ENCODE measurements at regions not wholly inside any gene's neighbourhood (a gene's known extent, or its start where the extent isn't known, plus 50 kb on each side); places are given as distances from the start of the nearest gene placed in this dataset.
"Not testable (repeated sequence)": the region's sequence is repeated elsewhere in the genome, so short reads cannot be mapped to it uniquely, and the experiment has no call there.

- no peak for DNase-seq (ENCODE audit: low spot score in 2 of 2)
- in situ Hi-C loops (cut with MboI; ENCODE audit: low sequenced_read_pairs), result no loop called here
- Histone ChIP-seq H3K9me3 (no peaks in the 10 kb centered on the region), H3K4me3 (no peak overlapping the region), H3K27me3 (ENCODE audit: low read depth) (no peaks in the 10 kb centered on the region), H3K4me1 (no peaks in the 10 kb centered on the region), H3K36me3 (replicated peaks) (no peaks in the 10 kb centered on the region)
Observed at GRCh38 chr17:20733923-20734322, 154.4 kb downstream of the CDRT15L2 start.

GRCh38 chr17:20735796-20736195, 156.3 kb downstream of the CDRT15L2 start:
- Histone ChIP-seq H3K9me3 (no peaks in the 10 kb centered on the region), H3K4me3 (no peak overlapping the region), H3K4me1 (no peaks in the 10 kb centered on the region), H3K27me3 (ENCODE audit: low read depth) (peaks cover 4% of the 10 kb centered on the region), H3K36me3 (replicated peaks) (no peaks in the 10 kb centered on the region)
- in situ Hi-C loops (cut with MboI; ENCODE audit: low sequenced_read_pairs), result no loop called here
- DNase-seq (ENCODE audit: low spot score in 2 of 2), result no peak

GRCh38 chr17:20737636-20738035, 158.1 kb downstream of the CDRT15L2 start:
- H3K36me3 ChIP-seq (replicated peaks); H3K4me3 ChIP-seq; H3K9me3 ChIP-seq; DNase-seq (ENCODE audit: low spot score in 2 of 2); H3K4me1 ChIP-seq; in situ Hi-C loops (cut with MboI; ENCODE audit: low sequenced_read_pairs): not testable (repeated sequence)
- peaks cover 11% of the 10 kb centered on the region for H3K27me3 ChIP-seq (ENCODE audit: low read depth)

GRCh38 chr17:20771104-20771503, 191.6 kb downstream of the CDRT15L2 start:
- Histone ChIP-seq H3K27me3 (ENCODE audit: low read depth) (no peaks in the 10 kb centered on the region), H3K4me3 (no peak overlapping the region), H3K36me3 (replicated peaks) (no peaks in the 10 kb centered on the region), H3K4me1 (no peaks in the 10 kb centered on the region), H3K9me3 (no peaks in the 10 kb centered on the region)
- no peak for DNase-seq (ENCODE audit: low spot score in 2 of 2)
- in situ Hi-C loops (cut with MboI; ENCODE audit: low sequenced_read_pairs), result no loop called here

GRCh38 chr17:20774472-20775135, 195.1 kb downstream of the CDRT15L2 start:
- in situ Hi-C loops (cut with MboI; ENCODE audit: low sequenced_read_pairs), result loop anchor here (5.0 kb wide), 1 partner anchor 53 kb away; no protein-coding TSS in a partner anchor
- Histone ChIP-seq H3K9me3 (no peaks in the 10 kb centered on the region), H3K36me3 (replicated peaks) (no peaks in the 10 kb centered on the region), H3K4me3 (no peak overlapping the region), H3K27me3 (ENCODE audit: low read depth) (no peaks in the 10 kb centered on the region), H3K4me1 (no peaks in the 10 kb centered on the region)
- no peak for DNase-seq (ENCODE audit: low spot score in 2 of 2)

- in situ Hi-C loops (cut with MboI; ENCODE audit: low sequenced_read_pairs), result loop anchor here (5.0 kb wide), 1 partner anchor 52 kb away; no protein-coding TSS in a partner anchor
- Histone ChIP-seq H3K4me1 (no peaks in the 10 kb centered on the region), H3K9me3 (no peaks in the 10 kb centered on the region), H3K27me3 (ENCODE audit: low read depth) (no peaks in the 10 kb centered on the region), H3K36me3 (replicated peaks) (no peaks in the 10 kb centered on the region), H3K4me3 (no peak overlapping the region)
- no peak for DNase-seq (ENCODE audit: low spot score in 2 of 2)
Observed at GRCh38 chr17:20775331-20775730, 195.8 kb downstream of the CDRT15L2 start.

- Histone ChIP-seq H3K27me3 (ENCODE audit: low read depth) (no peaks in the 10 kb centered on the region), H3K4me3 (no peak overlapping the region), H3K36me3 (replicated peaks) (no peaks in the 10 kb centered on the region), H3K9me3 (no peaks in the 10 kb centered on the region), H3K4me1 (no peaks in the 10 kb centered on the region)
- in situ Hi-C loops (cut with MboI; ENCODE audit: low sequenced_read_pairs), result loop anchor here (5.0 kb wide), 1 partner anchor 48 kb away; no protein-coding TSS in a partner anchor
- no peak for DNase-seq (ENCODE audit: low spot score in 2 of 2)
Observed at GRCh38 chr17:20779521-20779920, 200.0 kb downstream of the CDRT15L2 start.

- H3K4me3 ChIP-seq, result no peak overlapping the region
- no peaks in the 10 kb centered on the region for H3K36me3 ChIP-seq (replicated peaks)
- H3K4me1 ChIP-seq, result no peaks in the 10 kb centered on the region
- DNase-seq (ENCODE audit: low spot score in 2 of 2), result no peak
- no peaks in the 10 kb centered on the region for H3K9me3 ChIP-seq
- no peaks in the 10 kb centered on the region for H3K27me3 ChIP-seq (ENCODE audit: low read depth)
- in situ Hi-C loops (cut with MboI; ENCODE audit: low sequenced_read_pairs), result no loop called here
Observed at GRCh38 chr17:20781260-20781659, 201.7 kb downstream of the CDRT15L2 start.

GRCh38 chr17:20781869-20782268, 202.3 kb downstream of the CDRT15L2 start:
- DNase-seq (ENCODE audit: low spot score in 2 of 2); H3K4me3 ChIP-seq; H3K36me3 ChIP-seq (replicated peaks); H3K4me1 ChIP-seq; in situ Hi-C loops (cut with MboI; ENCODE audit: low sequenced_read_pairs); H3K9me3 ChIP-seq; H3K27me3 ChIP-seq (ENCODE audit: low read depth): not testable (repeated sequence)

GRCh38 chr17:20783091-20783490, 203.6 kb downstream of the CDRT15L2 start:
- no peak for DNase-seq (ENCODE audit: low spot score in 2 of 2)
- Histone ChIP-seq H3K27me3 (ENCODE audit: low read depth) (no peaks in the 10 kb centered on the region), H3K9me3 (no peaks in the 10 kb centered on the region), H3K36me3 (replicated peaks) (no peaks in the 10 kb centered on the region), H3K4me3 (no peak overlapping the region), H3K4me1 (no peaks in the 10 kb centered on the region)
- in situ Hi-C loops (cut with MboI; ENCODE audit: low sequenced_read_pairs), result no loop called here

- in situ Hi-C loops (cut with MboI; ENCODE audit: low sequenced_read_pairs), result no loop called here
- DNase-seq (ENCODE audit: low spot score in 2 of 2), result no peak
- H3K4me1 ChIP-seq, result no peaks in the 10 kb centered on the region
- no peaks in the 10 kb centered on the region for H3K9me3 ChIP-seq
- H3K36me3 ChIP-seq (replicated peaks), result no peaks in the 10 kb centered on the region
- H3K4me3 ChIP-seq, result no peak overlapping the region
- H3K27me3 ChIP-seq (ENCODE audit: low read depth), result no peaks in the 10 kb centered on the region
Observed at GRCh38 chr17:20784100-20784665, 204.7 kb downstream of the CDRT15L2 start.

GRCh38 chr17:20787281-20787680, 207.8 kb downstream of the CDRT15L2 start:
- DNase-seq (ENCODE audit: low spot score in 2 of 2), result no peak
- H3K4me3 ChIP-seq, result no peak overlapping the region
- H3K27me3 ChIP-seq (ENCODE audit: low read depth), result no peaks in the 10 kb centered on the region
- H3K4me1 ChIP-seq, result no peaks in the 10 kb centered on the region
- in situ Hi-C loops (cut with MboI; ENCODE audit: low sequenced_read_pairs), result no loop called here
- no peaks in the 10 kb centered on the region for H3K36me3 ChIP-seq (replicated peaks)
- no peaks in the 10 kb centered on the region for H3K9me3 ChIP-seq

GRCh38 chr17:20791626-20792025, 212.1 kb downstream of the CDRT15L2 start:
- H3K9me3 ChIP-seq, result no peaks in the 10 kb centered on the region
- no peak for DNase-seq (ENCODE audit: low spot score in 2 of 2)
- H3K36me3 ChIP-seq (replicated peaks), result no peaks in the 10 kb centered on the region
- no peaks in the 10 kb centered on the region for H3K4me1 ChIP-seq
- H3K4me3 ChIP-seq, result no peak overlapping the region
- in situ Hi-C loops (cut with MboI; ENCODE audit: low sequenced_read_pairs), result no loop called here
- H3K27me3 ChIP-seq (ENCODE audit: low read depth), result no peaks in the 10 kb centered on the region

GRCh38 chr17:20794532-20794931, 215.0 kb downstream of the CDRT15L2 start:
- H3K4me3 ChIP-seq; H3K27me3 ChIP-seq (ENCODE audit: low read depth); in situ Hi-C loops (cut with MboI; ENCODE audit: low sequenced_read_pairs); H3K9me3 ChIP-seq; H3K36me3 ChIP-seq (replicated peaks); DNase-seq (ENCODE audit: low spot score in 2 of 2); H3K4me1 ChIP-seq: not testable (repeated sequence)

All from HAP-1 (cell line).